Mesenchymal stem cell (in vitro differentiated cells and primary cell): ENCODE measurements at regions not wholly inside any gene's neighbourhood (a gene's known extent, or its start where the extent isn't known, plus 50 kb on each side); places are given as distances from the start of the nearest gene placed in this dataset.
"Not testable (repeated sequence)": the region's sequence is repeated elsewhere in the genome, so short reads cannot be mapped to it uniquely, and the experiment has no call there.

Experiments
- DNase-seq: peaks from one replicate; pipeline ENCODE4 v3.0.0-alpha.2; 2013
- H2AFZ ChIP-seq: one replicate; pipeline ENCODE4 v1.6.1; 2013; ENCODE audit warnings: low read depth, mild to moderate bottlenecking, control low read depth, inconsistent platforms, low read length, moderate library complexity
- H2AK5ac ChIP-seq: 2 replicates; pipeline ENCODE4 v1.6.1; 2013; ENCODE audit warnings: low read length, moderate library complexity, mild to moderate bottlenecking, inconsistent platforms; ENCODE audit not compliant: severe bottlenecking
- H2BK120ac ChIP-seq: one replicate; pipeline ENCODE4 v1.6.1; 2013; ENCODE audit warnings: low read depth, mild to moderate bottlenecking, inconsistent platforms, low read length, moderate library complexity
- H2BK12ac ChIP-seq, 2 experiments: one replicate each; pipeline ENCODE4 v1.6.1; 2013; ENCODE audit warnings: inconsistent platforms in 2 of 2, low read length in 2 of 2, mild to moderate bottlenecking in 2 of 2, moderate library complexity in 2 of 2, control low read depth in 1 of 2
- H2BK15ac ChIP-seq: one replicate; pipeline ENCODE4 v1.6.1; 2013; ENCODE audit warnings: mild to moderate bottlenecking, low read depth, inconsistent platforms; ENCODE audit not compliant: poor library complexity, severe bottlenecking
- H2BK5ac ChIP-seq: 2 replicates; pipeline ENCODE4 v1.6.1; 2013; ENCODE audit warnings: low read depth, mild to moderate bottlenecking, low read length, control low read depth, inconsistent platforms; ENCODE audit not compliant: poor library complexity, severe bottlenecking
- H3K14ac ChIP-seq, 2 experiments: one replicate each; pipeline ENCODE4 v1.6.1; 2013; ENCODE audit warnings: inconsistent platforms in 2 of 2, low read length in 2 of 2, control low read depth in 1 of 2, mild to moderate bottlenecking in 1 of 2, moderate library complexity in 1 of 2
- H3K18ac ChIP-seq, 2 experiments: one replicate each; pipeline ENCODE4 v1.6.1; 2013; ENCODE audit warnings: inconsistent platforms in 2 of 2, low read length in 2 of 2, control low read depth in 1 of 2, low read depth in 1 of 2, mild to moderate bottlenecking in 1 of 2
- H3K23ac ChIP-seq, 2 experiments: one replicate each; pipeline ENCODE4 v1.6.1; 2013; ENCODE audit warnings: inconsistent platforms in 2 of 2, low read length in 2 of 2, mild to moderate bottlenecking in 2 of 2, moderate library complexity in 2 of 2, control low read depth in 1 of 2
- H3K27ac ChIP-seq: 2 replicates; pipeline ENCODE4 v1.5.1; 2013; ENCODE audit warnings: mild to moderate bottlenecking, moderate library complexity, low read length, control low read depth, inconsistent platforms; ENCODE audit not compliant: poor library complexity, severe bottlenecking
- H3K27me3 ChIP-seq, 2 experiments: 2 replicates each; pipeline versions ENCODE4 v1.6.1 to v1.7.0; 2013; ENCODE audit warnings: low read length in 2 of 2, mild to moderate bottlenecking in 2 of 2, moderate library complexity in 2 of 2, control low read depth in 1 of 2, inconsistent platforms in 1 of 2; ENCODE audit not compliant: control insufficient read depth in 1 of 2, insufficient read depth in 1 of 2
- H3K36me3 ChIP-seq, 2 experiments: 2 replicates each; pipeline versions ENCODE4 v1.6.1 to v1.7.0; 2013; ENCODE audit warnings: low read length in 2 of 2, control low read depth in 1 of 2, inconsistent platforms in 1 of 2, low read depth in 1 of 2, mild to moderate bottlenecking in 1 of 2; ENCODE audit not compliant: insufficient read depth in 2 of 2, control insufficient read depth in 1 of 2
- H3K4ac ChIP-seq, 2 experiments: one replicate each; pipeline ENCODE4 v1.6.1; 2013; ENCODE audit warnings: inconsistent platforms in 2 of 2, low read length in 2 of 2, mild to moderate bottlenecking in 2 of 2, moderate library complexity in 2 of 2, control low read depth in 1 of 2, low read depth in 1 of 2
- H3K4me1 ChIP-seq: 2 replicates; pipeline ENCODE4 v1.6.1; 2013; ENCODE audit warnings: low read depth, low read length, control low read depth; ENCODE audit not compliant: control insufficient read depth, insufficient read depth
- H3K4me2 ChIP-seq: 2 replicates; pipeline ENCODE4 v1.6.1; 2013; ENCODE audit warnings: low read length, mild to moderate bottlenecking, inconsistent platforms; ENCODE audit not compliant: poor library complexity, severe bottlenecking
- H3K4me3 ChIP-seq, 2 experiments: 2 replicates each; pipeline versions ENCODE4 v1.5.1 to v1.7.0; 2013; ENCODE audit warnings: low read length in 2 of 2, mild to moderate bottlenecking in 2 of 2, control low read depth in 1 of 2, low read depth in 1 of 2; ENCODE audit not compliant: insufficient read depth in 1 of 2
- H3K79me1 ChIP-seq: replicated peaks from 2 replicates; pipeline ENCODE4 v1.6.1; 2013; ENCODE audit warnings: mild to moderate bottlenecking, control low read depth, low read length, inconsistent platforms; ENCODE audit not compliant: poor library complexity, severe bottlenecking
- H3K9ac ChIP-seq: 2 replicates; pipeline ENCODE4 v1.7.0; 2013; ENCODE audit warnings: mild to moderate bottlenecking, low read length, moderate library complexity
- H3K9me3 ChIP-seq: 2 replicates; pipeline ENCODE4 v1.7.0; 2013; ENCODE audit warnings: mild to moderate bottlenecking, low read length; ENCODE audit not compliant: control insufficient read depth
- H4K8ac ChIP-seq: one replicate; pipeline ENCODE4 v1.6.1; 2013; ENCODE audit warnings: inconsistent platforms, mild to moderate bottlenecking, low read length, moderate library complexity
- H4K91ac ChIP-seq: one replicate; pipeline ENCODE4 v1.6.1; 2013; ENCODE audit warnings: mild to moderate bottlenecking, low read length, inconsistent platforms
- WGBS: methylation state at CpG from one replicate; pipeline ENCODE4 v1.1.7; 2013; ENCODE audit warnings: mixed read lengths; 5-methylcytosine and 5-hydroxymethylcytosine counted together

- Histone ChIP-seq H3K18ac (no peak overlapping the region), H2BK15ac (no peak overlapping the region), H2AFZ (no peak overlapping the region), H3K9ac (no peak overlapping the region), H2AK5ac (no peak overlapping the region), H3K23ac (no peak overlapping the region), H3K14ac (no peak overlapping the region), H4K91ac (no peak overlapping the region), H3K79me1 (no peaks in the 10 kb centered on the region), H2BK5ac (no peak overlapping the region), H4K8ac (no peak overlapping the region), H3K4me1 (no peaks in the 10 kb centered on the region), H3K27me3 (no peaks in the 10 kb centered on the region), H3K4me2 (no peak overlapping the region), H3K4ac (no peak overlapping the region), H3K36me3 (no peaks in the 10 kb centered on the region), H3K27ac (no peak overlapping the region), H2BK120ac (no peak overlapping the region), H3K9me3 (peaks cover 4% of the 10 kb centered on the region), H3K4me3 (no peak overlapping the region), H2BK12ac (no peak overlapping the region)
- WGBS = 93% methylated on average over 2 of the region's 3 CpGs
- no peak for DNase-seq
Measured at GRCh38 chrX:3504916-3505315, 158.5 kb upstream of the MXRA5 start.

GRCh38 chrX:3501833-3502535, 155.5 kb upstream of the MXRA5 start:
- Histone ChIP-seq H3K27ac (no peak overlapping the region), H3K4ac (no peak overlapping the region), H3K4me1 (no peaks in the 10 kb centered on the region), H3K36me3 (no peaks in the 10 kb centered on the region), H2BK15ac (no peak overlapping the region), H4K91ac (no peak overlapping the region), H3K23ac (no peak overlapping the region), H2BK12ac (no peak overlapping the region), H3K27me3 (no peaks in the 10 kb centered on the region), H3K14ac (no peak overlapping the region), H3K9me3 (no peaks in the 10 kb centered on the region), H3K4me3 (no peak overlapping the region), H2AK5ac (no peak overlapping the region), H3K79me1 (no peaks in the 10 kb centered on the region), H2BK120ac (no peak overlapping the region), H3K4me2 (no peak overlapping the region), H2AFZ (no peak overlapping the region), H4K8ac (no peak overlapping the region), H2BK5ac (no peak overlapping the region), H3K9ac (no peak overlapping the region), H3K18ac (no peak overlapping the region)
- no peak for DNase-seq
- 92% methylated on average over 18 of the region's 21 CpGs for WGBS

GRCh38 chrX:3495836-3496769, 149.7 kb upstream of the MXRA5 start:
- H2BK120ac ChIP-seq, H4K91ac ChIP-seq, H3K4me1 ChIP-seq, H3K18ac ChIP-seq, H2BK12ac ChIP-seq, H3K4me3 ChIP-seq, H3K23ac ChIP-seq, H2BK15ac ChIP-seq, H2BK5ac ChIP-seq, H3K9me3 ChIP-seq, H3K27me3 ChIP-seq, H3K36me3 ChIP-seq, H4K8ac ChIP-seq, H3K4me2 ChIP-seq, H3K4ac ChIP-seq, H3K79me1 ChIP-seq, DNase-seq, H3K27ac ChIP-seq, H3K14ac ChIP-seq, H2AK5ac ChIP-seq, H3K9ac ChIP-seq, H2AFZ ChIP-seq: not testable (repeated sequence)
- 97% methylated on average over 6 of the region's 12 CpGs for WGBS

DNA sequence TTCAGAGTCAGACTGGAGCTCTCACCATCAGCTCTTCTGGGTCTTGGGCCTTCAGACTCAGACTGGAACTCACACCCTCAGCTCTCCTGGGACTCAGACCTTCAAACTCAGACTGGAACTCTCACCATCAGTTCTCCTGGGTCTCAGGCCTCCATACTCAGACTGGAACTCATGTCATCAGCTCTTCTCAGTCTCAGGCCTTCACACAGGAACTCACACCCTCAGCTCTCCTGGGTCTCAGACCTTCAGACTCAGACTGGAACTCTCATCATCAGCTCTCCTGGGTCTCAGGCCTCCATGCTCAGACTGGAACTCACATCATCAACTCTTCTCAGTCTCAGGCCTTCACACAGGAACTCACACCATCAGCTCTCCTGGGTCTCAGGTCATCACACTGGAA, 147.2 kb upstream of the MXRA5 start:
- no peak for DNase-seq
- Histone ChIP-seq H4K8ac (no peak overlapping the region), H3K4me2 (no peak overlapping the region), H3K79me1 (no peaks in the 10 kb centered on the region), H2BK120ac (no peak overlapping the region), H3K4ac (no peak overlapping the region), H3K18ac (no peak overlapping the region), H3K9ac (no peak overlapping the region), H3K23ac (no peak overlapping the region), H3K4me1 (no peaks in the 10 kb centered on the region), H2BK12ac (no peak overlapping the region), H3K14ac (no peak overlapping the region), H2AFZ (no peak overlapping the region), H4K91ac (no peak overlapping the region), H3K36me3 (no peaks in the 10 kb centered on the region), H3K4me3 (no peak overlapping the region), H3K27ac (no peak overlapping the region), H3K9me3 (peaks cover 6% of the 10 kb centered on the region), H2BK5ac (no peak overlapping the region), H3K27me3 (no peaks in the 10 kb centered on the region), H2BK15ac (no peak overlapping the region), H2AK5ac (no peak overlapping the region)
